Dedifferentiated amniotic fluid mesenchymal stem cell (primary cell): ENCODE measurements at regions not wholly inside any gene's neighbourhood (a gene's known extent, or its start where the extent isn't known, plus 50 kb on each side); places are given as distances from the start of the nearest gene placed in this dataset.

ENCODE experiments used
- DNase-seq: peaks from one replicate; pipeline ENCODE4 v3.0.0-alpha.2; 2016; ENCODE audit errors: extremely low spot score

- DNase-seq: no peak
Measured at GRCh38 chr2:204108781-204109295, 172.3 kb downstream of the ICOS start.

- no peak for DNase-seq
Measured at GRCh38 chr2:204109681-204110080, 173.1 kb downstream of the ICOS start.

GRCh38 chr2:204110338-204110741, 173.8 kb downstream of the ICOS start:
- DNase-seq: no peak

GRCh38 chr2:204110751-204111516, 174.4 kb downstream of the ICOS start:
- peak; percentile 73 for DNase-seq

- DNase-seq: no peak
Measured at GRCh38 chr2:204112084-204112770, 175.7 kb downstream of the ICOS start.

GRCh38 chr2:204114295-204115136, 178.0 kb downstream of the ICOS start:
- DNase-seq: no peak

- no peak for DNase-seq
Measured at GRCh38 chr2:204115137-204116056, 178.8 kb downstream of the ICOS start.

- no peak for DNase-seq
Measured at GRCh38 chr2:204116159-204116792, 179.7 kb downstream of the ICOS start.

- DNase-seq: no peak
Measured at GRCh38 chr2:204122425-204122824, 185.9 kb downstream of the ICOS start.

- DNase-seq: no peak
Measured at GRCh38 chr2:204124140-204124750, 187.7 kb downstream of the ICOS start.

- DNase-seq: no peak
Measured at GRCh38 chr2:204126705-204127104, 190.1 kb downstream of the ICOS start.

GRCh38 chr2:204127238-204127637, 190.7 kb downstream of the ICOS start:
- no peak for DNase-seq

GRCh38 chr2:204129591-204130294, 193.2 kb downstream of the ICOS start:
- no peak for DNase-seq

- DNase-seq: no peak
Measured at GRCh38 chr2:204131621-204132020, 195.1 kb downstream of the ICOS start.

- DNase-seq: no peak
Measured at GRCh38 chr2:204133476-204133875, 196.9 kb downstream of the ICOS start.

GRCh38 chr2:204134421-204134820, 197.9 kb downstream of the ICOS start:
- DNase-seq: no peak

- no peak for DNase-seq
Measured at GRCh38 chr2:204135752-204136151, 199.2 kb downstream of the ICOS start.

- DNase-seq: no peak
Measured at GRCh38 chr2:204138206-204138605, 201.6 kb downstream of the ICOS start.

GRCh38 chr2:204140246-204140645, 203.7 kb downstream of the ICOS start:
- no peak for DNase-seq
